ENCODE measurements at regions not wholly inside any gene's neighbourhood (a gene's known extent, or its start where the extent isn't known, plus 50 kb on each side); places are given as distances from the start of the nearest gene placed in this dataset.

DNA sequence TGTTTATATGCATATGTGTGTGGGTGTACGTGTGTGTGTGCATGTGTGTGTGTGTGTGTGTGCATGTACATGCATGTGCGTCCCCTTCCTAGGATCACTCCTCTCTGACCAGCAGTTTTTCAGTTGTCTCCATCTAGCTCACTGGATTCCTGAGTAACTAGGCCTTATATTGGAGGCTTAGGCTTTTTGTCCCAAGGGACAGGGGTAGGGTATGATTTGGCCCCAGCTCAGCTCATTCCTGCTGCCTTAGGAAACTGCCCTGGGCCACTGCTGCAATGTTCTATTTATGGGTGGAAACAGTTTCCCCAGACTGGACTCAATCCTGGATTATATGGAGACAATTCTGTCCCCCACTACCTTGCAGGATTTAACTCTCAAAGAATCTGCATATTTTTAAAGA, 68.8 kb upstream of the SDK1 start:
- TF ChIP-seq, protein P1, sequence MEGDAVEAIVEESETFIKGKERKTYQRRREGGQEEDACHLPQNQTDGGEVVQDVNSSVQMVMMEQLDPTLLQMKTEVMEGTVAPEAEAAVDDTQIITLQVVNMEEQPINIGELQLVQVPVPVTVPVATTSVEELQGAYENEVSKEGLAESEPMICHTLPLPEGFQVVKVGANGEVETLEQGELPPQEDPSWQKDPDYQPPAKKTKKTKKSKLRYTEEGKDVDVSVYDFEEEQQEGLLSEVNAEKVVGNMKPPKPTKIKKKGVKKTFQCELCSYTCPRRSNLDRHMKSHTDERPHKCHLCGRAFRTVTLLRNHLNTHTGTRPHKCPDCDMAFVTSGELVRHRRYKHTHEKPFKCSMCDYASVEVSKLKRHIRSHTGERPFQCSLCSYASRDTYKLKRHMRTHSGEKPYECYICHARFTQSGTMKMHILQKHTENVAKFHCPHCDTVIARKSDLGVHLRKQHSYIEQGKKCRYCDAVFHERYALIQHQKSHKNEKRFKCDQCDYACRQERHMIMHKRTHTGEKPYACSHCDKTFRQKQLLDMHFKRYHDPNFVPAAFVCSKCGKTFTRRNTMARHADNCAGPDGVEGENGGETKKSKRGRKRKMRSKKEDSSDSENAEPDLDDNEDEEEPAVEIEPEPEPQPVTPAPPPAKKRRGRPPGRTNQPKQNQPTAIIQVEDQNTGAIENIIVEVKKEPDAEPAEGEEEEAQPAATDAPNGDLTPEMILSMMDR (IDR thresholded peaks at IDR 0.05; ENCODE audit: low read depth, low read length, missing control alignments): no peak
- no peak for DNase-seq (ENCODE audit: low read depth)
- no peak overlapping the region for H3K4me3 ChIP-seq (ENCODE audit: low read depth, low read length)

DNA sequence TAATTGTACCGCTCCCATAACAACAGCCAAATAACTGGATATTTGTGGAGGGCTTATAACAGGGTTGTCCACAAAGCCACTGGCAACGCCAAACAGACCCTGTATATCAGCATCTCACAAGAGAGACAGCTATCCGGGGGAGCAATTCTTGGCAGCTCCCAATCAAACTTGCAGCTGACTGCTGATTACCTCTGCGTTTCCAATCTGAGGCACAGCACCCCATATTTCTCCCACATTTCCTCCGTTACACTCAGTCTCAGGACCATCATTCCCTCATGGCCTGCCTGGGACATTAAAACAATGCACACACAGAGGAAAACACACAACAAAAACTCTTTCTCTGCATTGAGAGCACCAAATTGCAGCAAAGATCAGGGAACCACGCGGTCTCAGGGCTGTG, 67.8 kb upstream of the SDK1 start:
- TF ChIP-seq, protein P1 (IDR thresholded peaks at IDR 0.05; ENCODE audit: low read depth, low read length, missing control alignments): no peak
- H3K4me3 ChIP-seq (ENCODE audit: low read depth, low read length): no peak overlapping the region
- DNase-seq (ENCODE audit: low read depth): no peak

DNA sequence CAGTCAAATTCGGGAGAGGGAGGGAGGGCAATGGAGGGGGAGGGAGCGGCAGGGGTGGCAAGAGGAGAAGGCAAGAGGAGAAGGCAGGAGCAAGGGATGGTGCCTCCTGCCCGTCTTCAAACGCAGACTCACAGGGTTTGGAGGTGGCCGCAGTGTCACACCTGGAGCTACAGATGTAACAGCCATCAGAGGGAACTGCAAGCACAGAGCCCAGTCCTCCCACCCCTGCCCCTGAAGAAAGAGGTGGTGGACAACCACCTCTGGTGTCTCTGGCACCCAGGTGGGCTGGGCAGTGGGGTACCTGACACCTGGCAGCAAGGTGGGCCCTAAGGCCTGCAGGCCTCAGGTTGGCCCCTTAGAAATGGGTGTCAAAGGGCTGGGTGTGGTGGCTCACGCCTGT, 67.0 kb upstream of the SDK1 start:
- TF ChIP-seq, protein P1 (IDR thresholded peaks at IDR 0.05; ENCODE audit: low read depth, low read length, missing control alignments): no peak
- H3K4me3 ChIP-seq (ENCODE audit: low read depth, low read length): no peak overlapping the region
- DNase-seq (ENCODE audit: low read depth): no peak

DNA sequence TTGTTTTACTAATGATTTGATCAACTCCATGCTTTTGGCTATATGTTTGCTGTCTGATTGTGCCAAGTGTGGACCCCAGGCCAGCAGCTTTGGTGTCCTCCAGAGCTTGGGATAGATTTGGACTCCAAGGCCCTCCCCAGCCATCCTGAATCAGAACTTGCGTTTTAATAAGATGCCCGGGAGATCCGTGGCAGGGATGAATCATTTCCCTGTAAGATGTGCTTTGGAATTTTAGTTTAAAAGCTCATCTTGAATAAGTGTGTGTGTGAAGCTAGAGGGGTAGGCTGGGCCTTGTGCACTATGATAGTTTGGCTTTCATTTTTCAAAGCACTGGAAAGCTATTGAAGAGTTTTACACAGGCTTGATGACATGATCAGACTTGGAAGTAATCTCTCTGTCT, 66.2 kb upstream of the SDK1 start:
- no peak for DNase-seq (ENCODE audit: low read depth)
- H3K4me3 ChIP-seq (ENCODE audit: low read depth, low read length): no peak overlapping the region
- TF ChIP-seq, protein P1 (IDR thresholded peaks at IDR 0.05; ENCODE audit: low read depth, low read length, missing control alignments): no peak

DNA sequence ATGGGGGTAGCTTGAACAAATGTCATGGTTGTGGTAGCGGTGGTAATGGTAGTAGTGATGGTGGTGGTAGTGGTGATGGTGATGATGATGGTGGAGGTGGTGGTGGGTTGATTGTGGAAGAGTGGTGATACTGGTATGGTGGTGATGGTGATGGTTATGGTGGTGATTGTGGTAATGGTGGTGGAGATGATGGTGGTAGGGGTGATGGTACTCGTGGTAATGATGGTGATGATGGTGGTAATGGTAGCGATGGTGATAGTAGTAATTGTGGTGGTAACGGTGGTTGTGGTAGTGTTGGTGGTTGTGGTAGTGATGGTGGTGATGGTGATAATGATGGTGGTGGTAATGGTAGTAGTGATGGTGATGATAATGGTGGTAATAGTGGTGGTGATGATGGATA, 65.7 kb upstream of the SDK1 start:
- DNase-seq (ENCODE audit: low read depth): no peak
- TF ChIP-seq, protein P1 (IDR thresholded peaks at IDR 0.05; ENCODE audit: low read depth, low read length, missing control alignments): no peak
- H3K4me3 ChIP-seq (ENCODE audit: low read depth, low read length): no peak overlapping the region

DNA sequence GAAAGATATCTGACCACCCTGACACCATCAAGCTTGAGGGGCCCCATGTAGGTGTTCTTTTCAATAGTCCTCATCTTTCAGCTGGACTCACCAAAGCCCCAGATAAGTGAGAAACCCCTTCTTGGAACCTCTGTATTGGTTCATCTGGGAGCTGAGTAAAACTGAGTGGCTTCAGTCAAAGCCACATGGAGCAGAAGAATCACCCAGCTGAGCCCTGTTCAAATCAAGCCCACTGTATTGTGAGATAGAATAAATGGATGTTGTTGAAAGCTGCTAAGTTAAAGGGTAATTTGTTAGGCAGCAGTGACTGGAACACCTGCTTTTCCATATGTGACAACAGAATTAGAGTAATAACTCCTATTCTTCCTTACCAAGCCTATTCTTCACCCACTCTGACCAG, 64.8 kb upstream of the SDK1 start:
- DNase-seq (ENCODE audit: low read depth): no peak
- TF ChIP-seq, protein P1 (IDR thresholded peaks at IDR 0.05; ENCODE audit: low read depth, low read length, missing control alignments): no peak
- no peak overlapping the region for H3K4me3 ChIP-seq (ENCODE audit: low read depth, low read length)

DNA sequence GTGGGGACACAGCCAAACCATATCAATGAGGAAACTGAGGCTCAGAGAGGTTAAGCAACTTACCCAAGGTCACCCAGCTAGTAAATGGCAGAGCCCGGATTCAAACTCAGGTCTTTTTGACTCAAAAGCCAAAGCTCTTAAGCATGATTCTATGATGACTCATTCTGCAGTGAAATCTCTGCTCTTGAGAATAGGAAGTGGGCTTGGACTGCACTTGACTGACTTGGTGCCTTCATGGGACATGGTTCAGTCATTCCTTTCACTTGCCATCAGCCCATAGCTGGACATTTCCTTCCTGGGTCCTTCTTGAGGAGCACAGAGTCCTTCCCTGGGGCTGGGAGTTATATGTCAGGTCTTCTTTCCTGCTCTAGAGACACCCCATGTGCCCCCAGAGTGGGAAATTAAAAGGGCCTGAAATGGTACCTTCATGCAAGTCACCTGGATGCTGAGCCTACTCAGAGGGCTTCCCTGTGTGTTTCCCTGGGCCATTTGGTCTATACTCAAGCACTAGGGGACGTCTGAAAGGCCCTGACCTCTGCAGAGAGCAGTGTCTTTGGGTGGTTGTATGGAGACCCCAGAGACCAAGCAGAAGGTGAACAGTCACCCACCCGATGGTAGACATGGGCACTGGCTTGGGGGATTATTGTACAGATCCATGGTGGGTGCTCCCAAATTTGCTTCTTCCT, 62.4 kb upstream of the SDK1 start:
- DNase-seq (ENCODE audit: low read depth): no peak
- H3K4me3 ChIP-seq (ENCODE audit: low read depth, low read length): no peak overlapping the region
- TF ChIP-seq, protein P1 (IDR thresholded peaks at IDR 0.05; ENCODE audit: low read depth, low read length, missing control alignments): no peak
